ENCODE measurements at regions not wholly inside any gene's neighbourhood (a gene's known extent, or its start where the extent isn't known, plus 50 kb on each side); places are given as distances from the start of the nearest gene placed in this dataset.

DNA sequence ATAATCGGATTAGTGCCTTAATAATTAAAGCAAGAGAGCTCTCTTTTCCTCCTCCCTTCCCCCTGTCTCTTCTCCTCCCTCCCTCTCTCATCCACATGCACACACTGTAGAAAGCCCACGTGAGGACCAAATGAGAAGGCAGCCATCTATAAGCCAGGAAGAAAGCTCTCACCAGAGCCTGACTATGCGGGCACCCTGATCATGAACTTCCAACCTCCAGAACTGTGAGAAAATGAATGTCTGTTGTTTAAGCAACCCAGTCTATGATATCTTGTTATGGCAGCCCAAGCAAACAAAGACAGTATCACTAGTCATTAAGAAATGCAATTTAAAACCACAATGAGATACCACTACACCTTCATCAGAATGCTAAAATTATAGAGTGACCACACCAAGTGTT is 220.3 kb downstream of the EN1 start:
- TF ChIP-seq EZH2 (IDR thresholded peaks at IDR 0.05; ENCODE audit: borderline replicate concordance) (no peak), EZH2phosphoT487 (IDR thresholded peaks at IDR 0.05; ENCODE audit: low read depth, severe bottlenecking, unreplicated experiment) (no peak)

All from hepatocyte (in vitro differentiated cells).